HG03354 (cell line): ENCODE measurements at regions not wholly inside any gene's neighbourhood (a gene's known extent, or its start where the extent isn't known, plus 50 kb on each side); places are given as distances from the start of the nearest gene placed in this dataset.
"Not testable (repeated sequence)": the region's sequence is repeated elsewhere in the genome, so short reads cannot be mapped to it uniquely, and the experiment has no call there.

Experiments
- ATAC-seq: cut with Tn5 transposase; IDR thresholded peaks from one replicate; pipeline ENCODE4 v1.9.1; 2021; ENCODE audit warnings: mild to moderate bottlenecking; ENCODE audit not compliant: unreplicated experiment, poor library complexity, severe bottlenecking

GRCh38 chr2:222017252-222017850 lies 281.4 kb downstream of the PAX3 start:
- ATAC-seq: no peak

- no peak for ATAC-seq
These were observed 284.9 kb downstream of the PAX3 start for GRCh38 chr2:222013889-222014288.

- ATAC-seq: no peak
These were observed 298.5 kb downstream of the PAX3 start for GRCh38 chr2:222000326-222000725.

- no peak for ATAC-seq
These were observed 299.1 kb downstream of the PAX3 start for GRCh38 chr2:221999717-222000116.

GRCh38 chr2:221999166-221999565 lies 299.6 kb downstream of the PAX3 start:
- no peak for ATAC-seq

GRCh38 chr2:221997683-221998082 lies 301.1 kb downstream of the PAX3 start:
- no peak for ATAC-seq

GRCh38 chr2:221997100-221997499 lies 301.7 kb downstream of the PAX3 start:
- no peak for ATAC-seq

GRCh38 chr2:221994926-221995325 lies 303.9 kb downstream of the PAX3 start:
- ATAC-seq: no peak

GRCh38 chr2:221984376-221984775 lies 314.4 kb downstream of the PAX3 start:
- not testable (repeated sequence) for ATAC-seq

- ATAC-seq: no peak
These were observed 316.8 kb downstream of the PAX3 start for GRCh38 chr2:221981912-221982470.

GRCh38 chr2:221975151-221975550 lies 323.6 kb downstream of the PAX3 start:
- ATAC-seq: no peak

- ATAC-seq: no peak
These were observed 324.9 kb downstream of the PAX3 start for GRCh38 chr2:221973902-221974301.

- no peak for ATAC-seq
These were observed 325.3 kb downstream of the PAX3 start for GRCh38 chr2:221973502-221973901.

- ATAC-seq: no peak
These were observed 325.9 kb downstream of the PAX3 start for GRCh38 chr2:221972813-221973478.

- no peak for ATAC-seq
These were observed 328.4 kb downstream of the PAX3 start for GRCh38 chr2:221970389-221970788.

- no peak for ATAC-seq
These were observed 329.0 kb downstream of the PAX3 start for GRCh38 chr2:221969830-221970144.

GRCh38 chr2:221969087-221969829 lies 329.5 kb downstream of the PAX3 start:
- peak; percentile 76 for ATAC-seq

GRCh38 chr2:221962186-221962585 lies 336.6 kb downstream of the PAX3 start:
- ATAC-seq: no peak

GRCh38 chr2:221961561-221961960 lies 337.2 kb downstream of the PAX3 start:
- ATAC-seq: no peak

GRCh38 chr2:221958224-221958623 lies 340.6 kb downstream of the PAX3 start:
- no peak for ATAC-seq

GRCh38 chr2:221948076-221948475 lies 350.7 kb downstream of the PAX3 start:
- no peak for ATAC-seq
